ENCODE measurements at regions not wholly inside any gene's neighbourhood (a gene's known extent, or its start where the extent isn't known, plus 50 kb on each side); places are given as distances from the start of the nearest gene placed in this dataset.

- Histone ChIP-seq H3K9ac (ENCODE audit: extremely low read depth, insufficient read length, low read length) (no peak overlapping the region), H2BK12ac (ENCODE audit: insufficient read length, low read depth, low read length) (no peak overlapping the region), H3K14ac (ENCODE audit: insufficient read depth, low read length) (no peak overlapping the region), H3K27ac (ENCODE audit: insufficient read length, low read depth, low read length) (no peak overlapping the region), H3K56ac (ENCODE audit: insufficient read length, low read depth, low read length) (no peak overlapping the region), H2BK5ac (ENCODE audit: insufficient read length, low read length) (no peak overlapping the region), H4K8ac (replicated peaks; ENCODE audit: insufficient read length, low read depth, low read length) (no peak overlapping the region), H2AK5ac (ENCODE audit: insufficient read length, low read length) (no peak overlapping the region), H4K91ac (ENCODE audit: insufficient read length, low read depth, low read length) (no peak overlapping the region), H2AFZ (ENCODE audit: low read length) (no peak overlapping the region), H3K23ac (ENCODE audit: insufficient read length, low read depth, low read length) (no peak overlapping the region), H3K4me1 (ENCODE audit: insufficient read depth, low read length) (peaks cover 6% of the 10 kb centered on the region; the same call in 1 of the 2 replicates), H2BK15ac (ENCODE audit: low read depth, low read length) (no peak overlapping the region), H3K79me1 (ENCODE audit: insufficient read depth, low read depth, low read length, poor library complexity, severe bottlenecking) (no peaks in the 10 kb centered on the region), H3K23me2 (ENCODE audit: insufficient read length, low read depth, low read length, poor library complexity, severe bottlenecking) (no peaks in the 10 kb centered on the region), H3K9me3 (ENCODE audit: control insufficient read depth, low read depth, low read length) (peaks cover 12% of the 10 kb centered on the region), H3K4ac (ENCODE audit: low read depth, low read length) (no peak overlapping the region; the same call in 1 of the 2 replicates), H4K5ac (ENCODE audit: insufficient read length, low read depth, low read length) (no peak overlapping the region), H3K18ac (ENCODE audit: insufficient read length, low read depth, low read length) (no peak overlapping the region), H3T11ph (ENCODE audit: low read length) (no peak overlapping the region), H3K4me2 (ENCODE audit: insufficient read depth, insufficient read length, low read length) (no peak overlapping the region), H4K20me1 (ENCODE audit: control insufficient read depth, insufficient read depth, insufficient read length) (no peaks in the 10 kb centered on the region), H3K27me3 (ENCODE audit: insufficient read depth, low read length) (no peaks in the 10 kb centered on the region), H3K79me2 (ENCODE audit: insufficient read depth, low read length) (no peaks in the 10 kb centered on the region), H2BK20ac (ENCODE audit: low read depth, low read length, poor library complexity, severe bottlenecking) (no peak overlapping the region), H2BK120ac (ENCODE audit: low read depth, low read length, poor library complexity, severe bottlenecking) (no peak overlapping the region)
- Mint-ChIP-seq H3K27me3 (ENCODE audit: low read depth) (no peaks in the 10 kb centered on the region; the same call in 1 of the 2 replicates), H3K4me1 (peaks cover 13 to 15% of the 10 kb centered on the region in 2 experiments), H3K27ac (no peak overlapping the region), H3K4me3 (no peak overlapping the region), H3K36me3 (ENCODE audit: insufficient read depth in 1 of 3, low read depth in 3 of 3) (peaks cover 11 to 34% (median 16%) of the 10 kb centered on the region in 3 experiments; a peak in 6 of 7 replicates), H3K9me3 (peaks cover 28 to 31% of the 10 kb centered on the region in 2 experiments)
- no peak for DNase-seq
- WGBS (ENCODE audit: extremely low coverage, insufficient read length, low lambda C conversion rate): no CpG with 5 or more reads among the region's 1 CpG
- TF ChIP-seq, protein P1, sequence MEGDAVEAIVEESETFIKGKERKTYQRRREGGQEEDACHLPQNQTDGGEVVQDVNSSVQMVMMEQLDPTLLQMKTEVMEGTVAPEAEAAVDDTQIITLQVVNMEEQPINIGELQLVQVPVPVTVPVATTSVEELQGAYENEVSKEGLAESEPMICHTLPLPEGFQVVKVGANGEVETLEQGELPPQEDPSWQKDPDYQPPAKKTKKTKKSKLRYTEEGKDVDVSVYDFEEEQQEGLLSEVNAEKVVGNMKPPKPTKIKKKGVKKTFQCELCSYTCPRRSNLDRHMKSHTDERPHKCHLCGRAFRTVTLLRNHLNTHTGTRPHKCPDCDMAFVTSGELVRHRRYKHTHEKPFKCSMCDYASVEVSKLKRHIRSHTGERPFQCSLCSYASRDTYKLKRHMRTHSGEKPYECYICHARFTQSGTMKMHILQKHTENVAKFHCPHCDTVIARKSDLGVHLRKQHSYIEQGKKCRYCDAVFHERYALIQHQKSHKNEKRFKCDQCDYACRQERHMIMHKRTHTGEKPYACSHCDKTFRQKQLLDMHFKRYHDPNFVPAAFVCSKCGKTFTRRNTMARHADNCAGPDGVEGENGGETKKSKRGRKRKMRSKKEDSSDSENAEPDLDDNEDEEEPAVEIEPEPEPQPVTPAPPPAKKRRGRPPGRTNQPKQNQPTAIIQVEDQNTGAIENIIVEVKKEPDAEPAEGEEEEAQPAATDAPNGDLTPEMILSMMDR (conservative IDR thresholded peaks at IDR 0.05): no peak
Measured at GRCh38 chr20:16914277-16914676, 166.1 kb downstream of the OTOR start.

All from H9 (cell line).